ENCODE measurements at regions not wholly inside any gene's neighbourhood (a gene's known extent, or its start where the extent isn't known, plus 50 kb on each side); places are given as distances from the start of the nearest gene placed in this dataset.

DNA sequence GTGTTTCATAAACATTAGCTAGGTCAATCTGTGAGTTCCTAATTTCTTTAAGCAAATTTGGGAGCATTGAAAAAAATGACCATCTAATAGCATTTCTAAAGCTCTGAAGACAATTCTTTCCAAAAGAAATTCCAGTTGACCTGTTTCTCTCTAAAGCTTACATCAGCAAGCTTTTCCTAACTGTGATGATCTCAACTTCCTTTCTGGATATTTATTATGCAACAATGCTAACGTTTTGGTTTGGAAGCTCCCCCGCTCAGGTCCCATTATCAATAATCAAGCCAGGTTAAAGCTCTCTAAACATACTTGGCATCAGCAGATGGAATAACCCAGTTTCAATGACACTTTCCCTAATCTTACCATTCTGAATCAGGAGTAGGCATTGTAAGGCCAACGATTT is 196.3 kb upstream of the TANK start:
- Histone ChIP-seq H3K4me3 (no peak overlapping the region), H3K4me1 (no peaks in the 10 kb centered on the region), H3K27me3 (no peaks in the 10 kb centered on the region), H3K36me3 (no peaks in the 10 kb centered on the region), H3K27ac (no peak overlapping the region), H3K9me3 (no peaks in the 10 kb centered on the region)
- DNase-seq (no peak), ATAC-seq (no peak)
- intact Hi-C loops (cut with DNase I): no loop called here
- TF ChIP-seq, protein P1, sequence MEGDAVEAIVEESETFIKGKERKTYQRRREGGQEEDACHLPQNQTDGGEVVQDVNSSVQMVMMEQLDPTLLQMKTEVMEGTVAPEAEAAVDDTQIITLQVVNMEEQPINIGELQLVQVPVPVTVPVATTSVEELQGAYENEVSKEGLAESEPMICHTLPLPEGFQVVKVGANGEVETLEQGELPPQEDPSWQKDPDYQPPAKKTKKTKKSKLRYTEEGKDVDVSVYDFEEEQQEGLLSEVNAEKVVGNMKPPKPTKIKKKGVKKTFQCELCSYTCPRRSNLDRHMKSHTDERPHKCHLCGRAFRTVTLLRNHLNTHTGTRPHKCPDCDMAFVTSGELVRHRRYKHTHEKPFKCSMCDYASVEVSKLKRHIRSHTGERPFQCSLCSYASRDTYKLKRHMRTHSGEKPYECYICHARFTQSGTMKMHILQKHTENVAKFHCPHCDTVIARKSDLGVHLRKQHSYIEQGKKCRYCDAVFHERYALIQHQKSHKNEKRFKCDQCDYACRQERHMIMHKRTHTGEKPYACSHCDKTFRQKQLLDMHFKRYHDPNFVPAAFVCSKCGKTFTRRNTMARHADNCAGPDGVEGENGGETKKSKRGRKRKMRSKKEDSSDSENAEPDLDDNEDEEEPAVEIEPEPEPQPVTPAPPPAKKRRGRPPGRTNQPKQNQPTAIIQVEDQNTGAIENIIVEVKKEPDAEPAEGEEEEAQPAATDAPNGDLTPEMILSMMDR (IDR thresholded peaks at IDR 0.05): no peak

DNA sequence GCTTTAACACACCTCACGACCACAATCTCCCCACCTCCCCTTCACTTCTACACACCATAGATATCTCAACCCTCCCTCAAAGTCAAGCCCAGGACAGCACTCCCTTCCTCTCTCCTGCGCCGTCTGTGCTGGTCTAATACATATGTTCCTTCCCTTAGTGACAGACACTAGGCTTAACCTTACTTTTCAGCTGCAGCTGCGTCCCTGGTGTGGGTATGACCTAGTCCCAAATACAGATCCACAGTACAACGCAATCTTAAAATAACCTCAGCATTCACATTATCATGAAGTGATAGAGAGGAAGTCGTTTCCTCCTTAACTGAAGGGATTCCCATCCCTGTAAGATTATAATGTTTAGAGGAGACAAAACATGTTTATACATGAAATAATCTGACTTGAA is 192.7 kb upstream of the TANK start:
- H3K27ac ChIP-seq: no peak overlapping the region
- TF ChIP-seq, protein P1 (IDR thresholded peaks at IDR 0.05): no peak
- DNase-seq (no peak), ATAC-seq (no peak)
- peaks cover 3 to 6% of the 10 kb centered on the region in 2 donors for H3K4me1 ChIP-seq
- H3K27me3 ChIP-seq: no peaks in the 10 kb centered on the region
- H3K9me3 ChIP-seq: no peaks in the 10 kb centered on the region
- H3K4me3 ChIP-seq: no peak overlapping the region
- H3K36me3 ChIP-seq: no peaks in the 10 kb centered on the region
- intact Hi-C loops (cut with DNase I): no loop called here

DNA sequence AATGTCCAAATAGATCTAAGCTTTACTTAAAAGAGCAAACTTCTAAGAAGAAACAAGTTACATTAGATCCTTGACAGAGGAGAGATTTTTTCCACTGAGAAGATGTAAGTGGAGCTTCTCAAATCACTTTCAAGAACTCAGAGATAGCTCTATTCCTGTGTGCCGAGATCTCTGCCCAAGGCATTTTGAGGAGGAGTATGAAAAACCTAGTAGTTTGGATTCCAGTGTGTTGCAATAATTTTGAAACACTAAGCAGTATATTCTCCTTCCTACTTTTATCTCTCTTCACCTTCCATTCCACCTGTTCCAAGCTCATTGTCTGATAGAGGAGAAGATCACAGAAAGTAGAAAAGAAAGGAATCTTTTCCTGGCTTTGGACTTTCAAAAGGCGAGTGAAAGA is 192.0 kb upstream of the TANK start:
- Histone ChIP-seq H3K4me1 (peaks cover 3 to 6% of the 10 kb centered on the region in 2 donors), H3K36me3 (no peaks in the 10 kb centered on the region), H3K27ac (no peak overlapping the region), H3K4me3 (no peak overlapping the region), H3K27me3 (no peaks in the 10 kb centered on the region), H3K9me3 (no peaks in the 10 kb centered on the region)
- DNase-seq (no peak), ATAC-seq (no peak)
- TF ChIP-seq, protein P1 (IDR thresholded peaks at IDR 0.05): no peak
- intact Hi-C loops (cut with DNase I): no loop called here

DNA sequence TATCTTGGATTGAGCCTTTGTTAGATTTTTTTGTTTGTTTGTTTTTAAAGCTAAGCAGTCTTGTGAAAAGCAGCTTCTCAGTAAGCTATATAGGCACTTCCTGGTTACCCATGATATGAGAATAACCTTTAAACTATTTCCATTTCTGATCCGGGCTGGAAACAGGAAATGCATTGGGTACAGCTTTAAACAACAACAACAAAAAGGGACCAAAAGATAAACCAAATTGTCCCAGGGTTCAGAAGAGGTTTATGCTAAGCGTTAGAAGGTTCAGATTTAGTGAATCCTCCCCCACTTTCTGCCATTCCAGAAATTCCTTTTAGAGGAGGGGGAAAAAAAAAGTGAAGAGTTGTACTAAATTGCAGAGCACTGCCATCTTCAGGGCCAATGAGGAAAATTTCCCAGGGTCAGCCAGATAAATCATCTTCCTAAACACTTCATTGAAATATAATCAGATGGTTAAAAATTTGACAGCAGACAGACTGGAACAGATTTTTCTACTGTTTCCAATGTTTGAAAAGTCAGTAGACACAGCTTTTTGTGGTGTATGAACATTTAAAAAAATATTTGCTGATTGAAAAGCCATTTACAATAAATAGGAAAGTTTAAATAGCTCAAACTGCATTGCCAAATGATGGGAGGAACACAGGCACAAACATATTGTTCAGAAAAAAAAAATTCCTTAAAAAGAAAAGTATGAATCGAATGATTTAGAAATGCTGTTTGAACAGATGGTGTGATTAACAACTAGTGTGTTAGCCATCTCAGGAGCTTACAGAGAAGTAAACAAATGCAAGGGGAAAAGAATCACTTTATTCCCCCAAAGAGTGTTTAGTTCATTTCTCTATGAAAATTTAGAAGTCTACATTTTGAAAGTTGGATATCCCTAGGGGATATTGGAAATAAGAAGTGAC is 189.9 kb upstream of the TANK start:
- H3K9me3 ChIP-seq: no peaks in the 10 kb centered on the region
- no peaks in the 10 kb centered on the region for H3K27me3 ChIP-seq
- intact Hi-C loops (cut with DNase I): no loop called here
- peak overlapping the region in 1 of 2 donors; percentile 11 for H3K4me3 ChIP-seq
- peak in 2 of 4 donors; percentile 79 to 80 for DNase-seq
- peaks cover 3 to 6% of the 10 kb centered on the region in 2 donors for H3K4me1 ChIP-seq
- H3K36me3 ChIP-seq: no peaks in the 10 kb centered on the region
- peak overlapping the region; percentile 71 to 72 for H3K27ac ChIP-seq
- TF ChIP-seq, protein P1 (IDR thresholded peaks at IDR 0.05): peak; percentile 50 to 67
- ATAC-seq: peak; percentile 92

DNA sequence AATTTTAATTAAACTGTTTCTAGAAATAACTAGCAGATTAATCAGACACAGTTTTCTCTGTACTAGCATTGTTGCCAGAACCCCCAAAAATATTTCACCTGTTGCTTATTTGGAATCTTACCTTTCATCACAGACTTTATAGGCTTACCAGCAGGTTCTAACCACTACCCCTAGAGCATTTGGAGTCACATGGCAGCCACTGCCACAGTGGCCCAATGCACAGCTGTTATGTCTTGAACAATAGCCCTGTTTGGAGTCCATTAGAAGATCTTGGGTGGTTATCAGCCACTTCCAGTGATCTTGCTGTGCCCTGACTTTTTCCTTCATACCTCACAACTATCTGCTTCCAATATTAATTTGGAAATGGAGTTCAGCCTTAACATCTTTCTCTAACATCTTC is 186.2 kb upstream of the TANK start:
- intact Hi-C loops (cut with DNase I): no loop called here
- TF ChIP-seq, protein P1 (IDR thresholded peaks at IDR 0.05): no peak
- no peak for DNase-seq

More for the DNA sequence above, 186.2 kb upstream of the TANK start:
- H3K9me3 ChIP-seq: no peaks in the 10 kb centered on the region
- no peaks in the 10 kb centered on the region for H3K36me3 ChIP-seq
- H3K4me1 ChIP-seq: peaks cover 3 to 6% of the 10 kb centered on the region in 2 donors
- H3K4me3 ChIP-seq: no peak overlapping the region
- no peaks in the 10 kb centered on the region for H3K27me3 ChIP-seq
- H3K27ac ChIP-seq: no peak overlapping the region
- ATAC-seq: no peak
